CD8-positive, alpha-beta memory T cell (primary cell): ENCODE measurements at regions not wholly inside any gene's neighbourhood (a gene's known extent, or its start where the extent isn't known, plus 50 kb on each side); places are given as distances from the start of the nearest gene placed in this dataset.
"Not testable (repeated sequence)": the region's sequence is repeated elsewhere in the genome, so short reads cannot be mapped to it uniquely, and the experiment has no call there.

Source experiments
- CTCF ChIA-PET: fragments of 350-600 bp; sonication (Branson Sonifier 250); formaldehyde crosslinking; loops from one replicate; lab custom pipeline; 2021; ENCODE audit warnings: antibody characterized with exemption; lab: Charles Lee
- POLR2A ChIA-PET: fragments of 350-600 bp; sonication (Branson Sonifier 250); formaldehyde crosslinking; loops from one replicate; lab custom pipeline; 2021; ENCODE audit warnings: antibody characterized with exemption; lab: Charles Lee
- DNase-seq, 5 donors: peaks; one replicate each; pipeline versions ENCODE4 v3.0.0 to v3.0.0-alpha.2; 2020 to 2022; ENCODE audit warnings: mixed read lengths in 1 of 5
- H3K27ac ChIP-seq: one replicate; pipeline ENCODE4 v1.7.0; 2013; ENCODE audit warnings: low read depth, mild to moderate bottlenecking, low read length, moderate library complexity
- H3K27me3 ChIP-seq: 2 replicates; pipeline ENCODE4 v1.7.0; 2013; ENCODE audit warnings: low read length, mild to moderate bottlenecking; ENCODE audit not compliant: insufficient read depth, poor library complexity, severe bottlenecking
- H3K36me3 ChIP-seq: 2 replicates; pipeline ENCODE4 v1.7.0; 2013; ENCODE audit warnings: mild to moderate bottlenecking, low read length, moderate library complexity; ENCODE audit not compliant: insufficient read depth
- H3K4me1 ChIP-seq: 2 replicates; pipeline ENCODE4 v1.7.0; 2013; ENCODE audit warnings: mild to moderate bottlenecking, low read length, moderate library complexity; ENCODE audit not compliant: insufficient read depth
- H3K4me3 ChIP-seq: 2 replicates; pipeline ENCODE4 v1.7.0; 2013; ENCODE audit warnings: mild to moderate bottlenecking, low read length
- H3K9me3 ChIP-seq: 2 replicates; pipeline ENCODE4 v1.7.0; 2013; ENCODE audit warnings: mild to moderate bottlenecking, low read length
- H3K27ac Mint-ChIP-seq, 8 donors: one replicate each; pipeline ENCODE4 v1.8.0; 2020 to 2021; ENCODE audit warnings: mixed read lengths in 8 of 8, mild to moderate bottlenecking in 6 of 8, inconsistent platforms in 3 of 8, moderate library complexity in 3 of 8
- H3K27me3 Mint-ChIP-seq, 2 donors: one replicate each; pipeline ENCODE4 v1.8.0; 2020 to 2021; ENCODE audit warnings: mixed read lengths in 2 of 2, mild to moderate bottlenecking in 1 of 2, moderate library complexity in 1 of 2
- H3K36me3 Mint-ChIP-seq, 3 donors: one replicate each; pipeline ENCODE4 v1.8.0; 2020 to 2021; ENCODE audit warnings: mixed read lengths in 3 of 3, inconsistent platforms in 1 of 3, mild to moderate bottlenecking in 1 of 3
- H3K4me1 Mint-ChIP-seq, 3 donors: one replicate each; pipeline ENCODE4 v1.8.0; 2020 to 2021; ENCODE audit warnings: mixed read lengths in 3 of 3, inconsistent platforms in 1 of 3, mild to moderate bottlenecking in 1 of 3
- H3K4me3 Mint-ChIP-seq, 7 donors: one replicate each; pipeline ENCODE4 v1.8.0; 2020 to 2021; ENCODE audit warnings: mixed read lengths in 7 of 7, mild to moderate bottlenecking in 6 of 7, moderate library complexity in 4 of 7, inconsistent platforms in 2 of 7
- H3K9me3 Mint-ChIP-seq, 5 donors: one replicate each; pipeline ENCODE4 v1.8.0; 2020 to 2022; ENCODE audit warnings: mixed read lengths in 5 of 5, mild to moderate bottlenecking in 3 of 5, moderate library complexity in 2 of 5, inconsistent platforms in 1 of 5

GRCh38 chr10:35263827-35264226 is 72.5 kb upstream of the CCNY start:
- H3K4me1 Mint-ChIP-seq, H3K4me1 ChIP-seq, H3K27me3 Mint-ChIP-seq, H3K9me3 Mint-ChIP-seq, H3K27ac Mint-ChIP-seq, DNase-seq, H3K27me3 ChIP-seq, H3K9me3 ChIP-seq, H3K36me3 Mint-ChIP-seq, H3K27ac ChIP-seq, POLR2A ChIA-PET, H3K36me3 ChIP-seq, H3K4me3 ChIP-seq, H3K4me3 Mint-ChIP-seq: not testable (repeated sequence)
- CTCF ChIA-PET = interaction anchor here (0.7 kb wide), 1 partner anchor 149 kb away, joined by 4 read pairs; no protein-coding TSS in a partner anchor

GRCh38 chr10:35264636-35265035 is 71.7 kb upstream of the CCNY start:
- H3K27me3 Mint-ChIP-seq, H3K4me3 ChIP-seq, H3K9me3 Mint-ChIP-seq, H3K27ac ChIP-seq, H3K36me3 ChIP-seq, DNase-seq, H3K4me1 ChIP-seq, H3K9me3 ChIP-seq, H3K4me3 Mint-ChIP-seq, H3K36me3 Mint-ChIP-seq, H3K4me1 Mint-ChIP-seq, H3K27ac Mint-ChIP-seq, CTCF ChIA-PET, POLR2A ChIA-PET, H3K27me3 ChIP-seq: not testable (repeated sequence)

- ChIA-PET POLR2A (no interaction called here), CTCF (no interaction called here)
- no peak overlapping the region for H3K27ac ChIP-seq
- Mint-ChIP-seq H3K4me1 (peaks cover 0 to 6% (median 4%) of the 10 kb centered on the region in 3 donors), H3K27me3 (peaks cover 0 to 4% of the 10 kb centered on the region in 2 donors), H3K9me3 (peaks cover 0 to 2% (median 0%) of the 10 kb centered on the region in 5 donors), H3K4me3 (no peak overlapping the region), H3K36me3 (no peaks in the 10 kb centered on the region), H3K27ac (no peak overlapping the region)
- DNase-seq = no peak
- H3K4me1 ChIP-seq = no peaks in the 10 kb centered on the region
- H3K9me3 ChIP-seq = no peaks in the 10 kb centered on the region
- no peak overlapping the region for H3K4me3 ChIP-seq
- H3K27me3 ChIP-seq = no peaks in the 10 kb centered on the region
- no peaks in the 10 kb centered on the region for H3K36me3 ChIP-seq
Observed at GRCh38 chr10:35265435-35265834, 70.9 kb upstream of the CCNY start.

GRCh38 chr10:35268323-35268722 is 68.0 kb upstream of the CCNY start:
- Mint-ChIP-seq H3K4me1 (peaks cover 0 to 6% (median 4%) of the 10 kb centered on the region in 3 donors), H3K27ac (no peak overlapping the region), H3K36me3 (no peaks in the 10 kb centered on the region), H3K9me3 (peaks cover 0 to 6% (median 0%) of the 10 kb centered on the region in 5 donors), H3K27me3 (peaks cover 4% of the 10 kb centered on the region in 2 donors), H3K4me3 (no peak overlapping the region)
- Histone ChIP-seq H3K27me3 (no peaks in the 10 kb centered on the region), H3K4me3 (no peak overlapping the region), H3K36me3 (no peaks in the 10 kb centered on the region), H3K27ac (no peak overlapping the region), H3K4me1 (no peaks in the 10 kb centered on the region), H3K9me3 (no peaks in the 10 kb centered on the region)
- ChIA-PET CTCF (no interaction called here), POLR2A (no interaction called here)
- no peak for DNase-seq

GRCh38 chr10:35268791-35269257 is 67.5 kb upstream of the CCNY start:
- no peaks in the 10 kb centered on the region for H3K36me3 ChIP-seq
- Mint-ChIP-seq H3K9me3 (peaks cover 0 to 7% (median 0%) of the 10 kb centered on the region in 5 donors), H3K4me1 (peaks cover 0 to 6% (median 4%) of the 10 kb centered on the region in 3 donors), H3K27me3 (peaks cover 4 to 5% of the 10 kb centered on the region in 2 donors), H3K27ac (no peak overlapping the region), H3K36me3 (no peaks in the 10 kb centered on the region), H3K4me3 (no peak overlapping the region)
- no peaks in the 10 kb centered on the region for H3K27me3 ChIP-seq
- no peaks in the 10 kb centered on the region for H3K4me1 ChIP-seq
- H3K27ac ChIP-seq = no peak overlapping the region
- no peak for DNase-seq
- H3K9me3 ChIP-seq = no peaks in the 10 kb centered on the region
- H3K4me3 ChIP-seq = no peak overlapping the region
- ChIA-PET POLR2A (no interaction called here), CTCF (no interaction called here)

GRCh38 chr10:35270100-35270499 is 66.2 kb upstream of the CCNY start:
- Mint-ChIP-seq H3K4me1 (peaks cover 0 to 6% (median 4%) of the 10 kb centered on the region in 3 donors), H3K36me3 (no peaks in the 10 kb centered on the region), H3K9me3 (peaks cover 0 to 8% (median 0%) of the 10 kb centered on the region in 5 donors), H3K4me3 (no peak overlapping the region), H3K27ac (no peak overlapping the region), H3K27me3 (peaks cover 5 to 7% of the 10 kb centered on the region in 2 donors)
- Histone ChIP-seq H3K4me3 (no peak overlapping the region), H3K27me3 (no peaks in the 10 kb centered on the region), H3K9me3 (no peaks in the 10 kb centered on the region), H3K27ac (no peak overlapping the region), H3K4me1 (no peaks in the 10 kb centered on the region), H3K36me3 (no peaks in the 10 kb centered on the region)
- ChIA-PET POLR2A (no interaction called here), CTCF (no interaction called here)
- no peak for DNase-seq

GRCh38 chr10:35271086-35271858 is 65.0 kb upstream of the CCNY start:
- ChIA-PET POLR2A (no interaction called here), CTCF (no interaction called here)
- Mint-ChIP-seq H3K4me1 (peaks cover 0 to 6% (median 4%) of the 10 kb centered on the region in 3 donors), H3K36me3 (no peaks in the 10 kb centered on the region), H3K9me3 (peaks cover 0 to 8% (median 0%) of the 10 kb centered on the region in 5 donors), H3K27me3 (peaks cover 5 to 12% of the 10 kb centered on the region in 2 donors), H3K4me3 (no peak overlapping the region), H3K27ac (no peak overlapping the region)
- Histone ChIP-seq H3K27me3 (no peaks in the 10 kb centered on the region), H3K4me1 (no peaks in the 10 kb centered on the region), H3K27ac (no peak overlapping the region), H3K9me3 (no peaks in the 10 kb centered on the region), H3K36me3 (no peaks in the 10 kb centered on the region), H3K4me3 (no peak overlapping the region)
- no peak for DNase-seq

- CTCF ChIA-PET, H3K27ac Mint-ChIP-seq, H3K9me3 ChIP-seq, DNase-seq, H3K4me1 Mint-ChIP-seq, H3K27me3 ChIP-seq, H3K4me3 ChIP-seq, H3K4me3 Mint-ChIP-seq, H3K4me1 ChIP-seq, H3K36me3 ChIP-seq, H3K27ac ChIP-seq, H3K36me3 Mint-ChIP-seq, H3K9me3 Mint-ChIP-seq, POLR2A ChIA-PET: not testable (repeated sequence)
- H3K27me3 Mint-ChIP-seq = peaks cover 5 to 12% of the 10 kb centered on the region in 2 donors
Observed at GRCh38 chr10:35271859-35272165, 64.5 kb upstream of the CCNY start.
